NK-92 treated with Interleukin-12 subunit alpha and Interleukin-12 subunit beta, amount 100 ng/mL, for 24 hours (cell line): ENCODE measurements at regions not wholly inside any gene's neighbourhood (a gene's known extent, or its start where the extent isn't known, plus 50 kb on each side); places are given as distances from the start of the nearest gene placed in this dataset.

Experiments used
- DNase-seq: peaks from one replicate; lab custom pipeline; 2025; lab: John Stamatoyannopoulos, UW

GRCh38 chr1:215459136-215459535, 108.0 kb upstream of the KCTD3 start:
- no peak for DNase-seq

- no peak for DNase-seq
These were observed 100.7 kb upstream of the KCTD3 start for GRCh38 chr1:215466361-215466760.

GRCh38 chr1:215471463-215471862, 95.6 kb upstream of the KCTD3 start:
- no peak for DNase-seq

- DNase-seq = no peak
These were observed 94.4 kb upstream of the KCTD3 start for GRCh38 chr1:215472723-215473122.

GRCh38 chr1:215473943-215474342, 93.2 kb upstream of the KCTD3 start:
- DNase-seq = no peak

- no peak for DNase-seq
These were observed 92.2 kb upstream of the KCTD3 start for GRCh38 chr1:215474940-215475339.

- no peak for DNase-seq
These were observed 91.2 kb upstream of the KCTD3 start for GRCh38 chr1:215475796-215476481.

GRCh38 chr1:215476541-215476940, 90.6 kb upstream of the KCTD3 start:
- no peak for DNase-seq

GRCh38 chr1:215477632-215478031, 89.5 kb upstream of the KCTD3 start:
- no peak for DNase-seq

GRCh38 chr1:215479567-215479966, 87.5 kb upstream of the KCTD3 start:
- DNase-seq = no peak

GRCh38 chr1:215482079-215482478, 85.0 kb upstream of the KCTD3 start:
- DNase-seq = no peak

- no peak for DNase-seq
These were observed 82.7 kb upstream of the KCTD3 start for GRCh38 chr1:215484171-215484939.

- no peak for DNase-seq
These were observed 79.6 kb upstream of the KCTD3 start for GRCh38 chr1:215487466-215487865.

GRCh38 chr1:215488850-215489249, 78.3 kb upstream of the KCTD3 start:
- no peak for DNase-seq

GRCh38 chr1:215489771-215490565, 77.1 kb upstream of the KCTD3 start:
- no peak for DNase-seq

GRCh38 chr1:215497528-215497927, 69.6 kb upstream of the KCTD3 start:
- no peak for DNase-seq

- DNase-seq = no peak
These were observed 65.6 kb upstream of the KCTD3 start for GRCh38 chr1:215501496-215501895.

GRCh38 chr1:215502081-215502480, 65.0 kb upstream of the KCTD3 start:
- DNase-seq = no peak

GRCh38 chr1:215507119-215507518, 60.0 kb upstream of the KCTD3 start:
- DNase-seq = no peak

GRCh38 chr1:215508311-215508710, 58.8 kb upstream of the KCTD3 start:
- DNase-seq = no peak
